ENCODE measurements at regions not wholly inside any gene's neighbourhood (a gene's known extent, or its start where the extent isn't known, plus 50 kb on each side); places are given as distances from the start of the nearest gene placed in this dataset.

- Histone ChIP-seq H3K27me3 (replicated peaks; ENCODE audit: control insufficient read depth, insufficient read depth, low read length, poor library complexity, severe bottlenecking) (no peaks in the 10 kb centered on the region), H3K4me1 (ENCODE audit: control insufficient read depth, insufficient read depth, low read length, poor library complexity, severe bottlenecking) (no peaks in the 10 kb centered on the region), H3K4me3 (ENCODE audit: insufficient read depth, low read depth, low read length, poor library complexity, severe bottlenecking) (no peak overlapping the region), H3K27ac (ENCODE audit: insufficient read depth, low read length, poor library complexity, severe bottlenecking) (no peak overlapping the region), H3K9me3 (ENCODE audit: control insufficient read depth, low read length) (no peaks in the 10 kb centered on the region), H3K36me3 (ENCODE audit: control insufficient read depth, insufficient read depth, low read length) (no peaks in the 10 kb centered on the region)
- no peak for DNase-seq
Observed at GRCh38 chr6:104623052-104623690, 236.5 kb downstream of the HACE1 start.

- H3K27ac ChIP-seq (ENCODE audit: insufficient read depth, low read length, poor library complexity, severe bottlenecking): no peak overlapping the region
- no peaks in the 10 kb centered on the region for H3K4me1 ChIP-seq (ENCODE audit: control insufficient read depth, insufficient read depth, low read length, poor library complexity, severe bottlenecking)
- no peak for DNase-seq
Observed at GRCh38 chr6:104621396-104621795, 238.3 kb downstream of the HACE1 start.

GRCh38 chr6:104617591-104617990 is 242.1 kb downstream of the HACE1 start:
- no peak overlapping the region for H3K4me3 ChIP-seq (ENCODE audit: insufficient read depth, low read depth, low read length, poor library complexity, severe bottlenecking)
- H3K36me3 ChIP-seq (ENCODE audit: control insufficient read depth, insufficient read depth, low read length): no peaks in the 10 kb centered on the region
- no peaks in the 10 kb centered on the region for H3K27me3 ChIP-seq (replicated peaks; ENCODE audit: control insufficient read depth, insufficient read depth, low read length, poor library complexity, severe bottlenecking)
- H3K9me3 ChIP-seq (ENCODE audit: control insufficient read depth, low read length): no peaks in the 10 kb centered on the region
- no peak overlapping the region for H3K27ac ChIP-seq (ENCODE audit: insufficient read depth, low read length, poor library complexity, severe bottlenecking)
- DNase-seq: no peak
- no peaks in the 10 kb centered on the region for H3K4me1 ChIP-seq (ENCODE audit: control insufficient read depth, insufficient read depth, low read length, poor library complexity, severe bottlenecking)

More at GRCh38 chr6:104621396-104621795, 238.3 kb downstream of the HACE1 start:
- Histone ChIP-seq H3K27me3 (replicated peaks; ENCODE audit: control insufficient read depth, insufficient read depth, low read length, poor library complexity, severe bottlenecking) (no peaks in the 10 kb centered on the region), H3K9me3 (ENCODE audit: control insufficient read depth, low read length) (no peaks in the 10 kb centered on the region), H3K36me3 (ENCODE audit: control insufficient read depth, insufficient read depth, low read length) (no peaks in the 10 kb centered on the region), H3K4me3 (ENCODE audit: insufficient read depth, low read depth, low read length, poor library complexity, severe bottlenecking) (no peak overlapping the region)

GRCh38 chr6:104614394-104614793 is 245.3 kb downstream of the HACE1 start:
- Histone ChIP-seq H3K36me3 (ENCODE audit: control insufficient read depth, insufficient read depth, low read length) (no peaks in the 10 kb centered on the region), H3K4me3 (ENCODE audit: insufficient read depth, low read depth, low read length, poor library complexity, severe bottlenecking) (no peak overlapping the region), H3K4me1 (ENCODE audit: control insufficient read depth, insufficient read depth, low read length, poor library complexity, severe bottlenecking) (no peaks in the 10 kb centered on the region), H3K9me3 (ENCODE audit: control insufficient read depth, low read length) (no peaks in the 10 kb centered on the region), H3K27me3 (replicated peaks; ENCODE audit: control insufficient read depth, insufficient read depth, low read length, poor library complexity, severe bottlenecking) (no peaks in the 10 kb centered on the region), H3K27ac (ENCODE audit: insufficient read depth, low read length, poor library complexity, severe bottlenecking) (no peak overlapping the region)
- DNase-seq: no peak

- Histone ChIP-seq H3K4me1 (ENCODE audit: control insufficient read depth, insufficient read depth, low read length, poor library complexity, severe bottlenecking) (no peaks in the 10 kb centered on the region), H3K4me3 (ENCODE audit: insufficient read depth, low read depth, low read length, poor library complexity, severe bottlenecking) (no peak overlapping the region), H3K9me3 (ENCODE audit: control insufficient read depth, low read length) (no peaks in the 10 kb centered on the region), H3K36me3 (ENCODE audit: control insufficient read depth, insufficient read depth, low read length) (no peaks in the 10 kb centered on the region), H3K27me3 (replicated peaks; ENCODE audit: control insufficient read depth, insufficient read depth, low read length, poor library complexity, severe bottlenecking) (no peaks in the 10 kb centered on the region), H3K27ac (ENCODE audit: insufficient read depth, low read length, poor library complexity, severe bottlenecking) (no peak overlapping the region)
- no peak for DNase-seq
Observed at GRCh38 chr6:104613416-104614001, 246.2 kb downstream of the HACE1 start.

GRCh38 chr6:104612541-104612940 is 247.2 kb downstream of the HACE1 start:
- Histone ChIP-seq H3K4me3 (ENCODE audit: insufficient read depth, low read depth, low read length, poor library complexity, severe bottlenecking) (no peak overlapping the region), H3K27me3 (replicated peaks; ENCODE audit: control insufficient read depth, insufficient read depth, low read length, poor library complexity, severe bottlenecking) (no peaks in the 10 kb centered on the region), H3K4me1 (ENCODE audit: control insufficient read depth, insufficient read depth, low read length, poor library complexity, severe bottlenecking) (no peaks in the 10 kb centered on the region), H3K27ac (ENCODE audit: insufficient read depth, low read length, poor library complexity, severe bottlenecking) (no peak overlapping the region), H3K9me3 (ENCODE audit: control insufficient read depth, low read length) (no peaks in the 10 kb centered on the region), H3K36me3 (ENCODE audit: control insufficient read depth, insufficient read depth, low read length) (no peaks in the 10 kb centered on the region)
- no peak for DNase-seq

GRCh38 chr6:104608101-104608500 is 251.6 kb downstream of the HACE1 start:
- Histone ChIP-seq H3K4me3 (ENCODE audit: insufficient read depth, low read depth, low read length, poor library complexity, severe bottlenecking) (no peak overlapping the region), H3K9me3 (ENCODE audit: control insufficient read depth, low read length) (no peaks in the 10 kb centered on the region), H3K27me3 (replicated peaks; ENCODE audit: control insufficient read depth, insufficient read depth, low read length, poor library complexity, severe bottlenecking) (no peaks in the 10 kb centered on the region), H3K4me1 (ENCODE audit: control insufficient read depth, insufficient read depth, low read length, poor library complexity, severe bottlenecking) (no peaks in the 10 kb centered on the region), H3K27ac (ENCODE audit: insufficient read depth, low read length, poor library complexity, severe bottlenecking) (no peak overlapping the region), H3K36me3 (ENCODE audit: control insufficient read depth, insufficient read depth, low read length) (no peaks in the 10 kb centered on the region)
- no peak for DNase-seq

- H3K36me3 ChIP-seq (ENCODE audit: control insufficient read depth, insufficient read depth, low read length): no peaks in the 10 kb centered on the region
- no peak overlapping the region for H3K27ac ChIP-seq (ENCODE audit: insufficient read depth, low read length, poor library complexity, severe bottlenecking)
- no peaks in the 10 kb centered on the region for H3K27me3 ChIP-seq (replicated peaks; ENCODE audit: control insufficient read depth, insufficient read depth, low read length, poor library complexity, severe bottlenecking)
- H3K4me3 ChIP-seq (ENCODE audit: insufficient read depth, low read depth, low read length, poor library complexity, severe bottlenecking): no peak overlapping the region
- H3K4me1 ChIP-seq (ENCODE audit: control insufficient read depth, insufficient read depth, low read length, poor library complexity, severe bottlenecking): no peaks in the 10 kb centered on the region
- H3K9me3 ChIP-seq (ENCODE audit: control insufficient read depth, low read length): no peaks in the 10 kb centered on the region
- DNase-seq: no peak
Observed at GRCh38 chr6:104607501-104607900, 252.2 kb downstream of the HACE1 start.

- no peak for DNase-seq
- H3K36me3 ChIP-seq (ENCODE audit: control insufficient read depth, insufficient read depth, low read length): no peaks in the 10 kb centered on the region
- no peak overlapping the region for H3K27ac ChIP-seq (ENCODE audit: insufficient read depth, low read length, poor library complexity, severe bottlenecking)
- no peaks in the 10 kb centered on the region for H3K4me1 ChIP-seq (ENCODE audit: control insufficient read depth, insufficient read depth, low read length, poor library complexity, severe bottlenecking)
- no peak overlapping the region for H3K4me3 ChIP-seq (ENCODE audit: insufficient read depth, low read depth, low read length, poor library complexity, severe bottlenecking)
- no peaks in the 10 kb centered on the region for H3K27me3 ChIP-seq (replicated peaks; ENCODE audit: control insufficient read depth, insufficient read depth, low read length, poor library complexity, severe bottlenecking)
- no peaks in the 10 kb centered on the region for H3K9me3 ChIP-seq (ENCODE audit: control insufficient read depth, low read length)
Observed at GRCh38 chr6:104606361-104606760, 253.4 kb downstream of the HACE1 start.

- no peak overlapping the region for H3K4me3 ChIP-seq (ENCODE audit: insufficient read depth, low read depth, low read length, poor library complexity, severe bottlenecking)
- H3K27ac ChIP-seq (ENCODE audit: insufficient read depth, low read length, poor library complexity, severe bottlenecking): no peak overlapping the region
- no peaks in the 10 kb centered on the region for H3K36me3 ChIP-seq (ENCODE audit: control insufficient read depth, insufficient read depth, low read length)
- H3K9me3 ChIP-seq (ENCODE audit: control insufficient read depth, low read length): no peaks in the 10 kb centered on the region
- no peak for DNase-seq
- H3K4me1 ChIP-seq (ENCODE audit: control insufficient read depth, insufficient read depth, low read length, poor library complexity, severe bottlenecking): no peaks in the 10 kb centered on the region
- no peaks in the 10 kb centered on the region for H3K27me3 ChIP-seq (replicated peaks; ENCODE audit: control insufficient read depth, insufficient read depth, low read length, poor library complexity, severe bottlenecking)
Observed at GRCh38 chr6:104604685-104605084, 255.0 kb downstream of the HACE1 start.

All from effector memory CD4-positive, alpha-beta T cell (primary cell).